Stomach (tissue), 4 donors: ENCODE measurements at regions not wholly inside any gene's neighbourhood (a gene's known extent, or its start where the extent isn't known, plus 50 kb on each side); places are given as distances from the start of the nearest gene placed in this dataset.

Experiments
- CTCF ChIP-seq, 7 experiments: fragments of 450-650 bp in 4 of 7; fragments of 200-600 bp in 3 of 7; sonication (generic) in 3 of 7; IDR thresholded peaks; one replicate each; pipeline ENCODE4 v1.5.1; 2016 to 2019; ENCODE audit warnings: antibody characterized with exemption in 7 of 7, control low read depth in 2 of 7, mild to moderate bottlenecking in 1 of 7
- EP300 ChIP-seq: sonication (generic); formaldehyde crosslinking; IDR thresholded peaks from one replicate; pipeline ENCODE4 v1.6.1; 2017; ENCODE audit warnings: antibody characterized with exemption
- POLR2A ChIP-seq, 4 donors: fragments of 450-650 bp; IDR thresholded peaks; one replicate each; pipeline ENCODE4 v1.6.1; 2016; ENCODE audit warnings: antibody characterized with exemption in 4 of 4, control low read depth in 2 of 4, mild to moderate bottlenecking in 1 of 4, moderate library complexity in 1 of 4
- POLR2AphosphoS5 ChIP-seq, 3 donors: sonication (generic); formaldehyde crosslinking; IDR thresholded peaks; one replicate each; pipeline ENCODE4 v1.6.1; 2016; ENCODE audit warnings: antibody characterized with exemption in 3 of 3

GRCh38 chr10:65408401-65408800, 1517.4 kb upstream of the LRRTM3 start:
- TF ChIP-seq CTCF (IDR thresholded peaks at IDR 0.05), result no peak
- no peak for TF ChIP-seq POLR2A (IDR thresholded peaks at IDR 0.05)
- no peak for TF ChIP-seq POLR2AphosphoS5 (IDR thresholded peaks at IDR 0.05)
- no peak for TF ChIP-seq EP300
